Right atrium auricular region (tissue), 2 donors: ENCODE measurements at regions not wholly inside any gene's neighbourhood (a gene's known extent, or its start where the extent isn't known, plus 50 kb on each side); places are given as distances from the start of the nearest gene placed in this dataset.

ENCODE experiments used
- DNase-seq: peaks from one replicate; pipeline ENCODE4 v3.0.0-alpha.2; 2019; ENCODE audit warnings: low spot score
- H3K27ac ChIP-seq, 2 donors: fragments of 200-600 bp; sonication (generic); 1 replicate in 1 of 2; 2 replicates in 1 of 2; pipeline ENCODE4 v1.5.1; 2016 to 2019
- H3K27me3 ChIP-seq, 2 donors: fragments of 200-600 bp; sonication (generic); one replicate each; pipeline versions ENCODE4 v1.5.1 to v1.6.0; 2017 to 2019
- H3K36me3 ChIP-seq: fragments of 200-600 bp; sonication (generic); one replicate; pipeline ENCODE4 v1.5.1; 2016
- H3K4me1 ChIP-seq, 2 donors: fragments of 200-600 bp; sonication (generic); one replicate each; pipeline versions ENCODE4 v1.5.1 to v1.6.0; 2017 to 2019
- H3K4me3 ChIP-seq, 2 donors: fragments of 200-600 bp; sonication (generic); 1 replicate in 1 of 2; 2 replicates in 1 of 2; pipeline ENCODE4 v1.5.1; 2017 to 2019; ENCODE audit warnings: mild to moderate bottlenecking in 1 of 2, moderate library complexity in 1 of 2
- H3K9me3 ChIP-seq, 2 donors: fragments of 200-600 bp; sonication (generic); one replicate each; pipeline ENCODE4 v1.5.1; 2019
- CTCF ChIP-seq, 2 donors: fragments of 200-600 bp; sonication (generic); IDR thresholded peaks; one replicate each; pipeline ENCODE4 v1.5.1; 2019; ENCODE audit warnings: antibody characterized with exemption in 2 of 2

- DNase-seq: no peak
- TF ChIP-seq CTCF (IDR thresholded peaks at IDR 0.05): no peak
- no peaks in the 10 kb centered on the region for H3K4me1 ChIP-seq
Observed at GRCh38 chr4:33536898-33537297, 2707.4 kb downstream of the ARAP2 start.

GRCh38 chr4:33537527-33537926 is 2706.8 kb downstream of the ARAP2 start:
- Histone ChIP-seq H3K4me3 (no peak overlapping the region), H3K4me1 (no peaks in the 10 kb centered on the region), H3K36me3 (no peaks in the 10 kb centered on the region), H3K27ac (no peak overlapping the region), H3K27me3 (no peaks in the 10 kb centered on the region), H3K9me3 (no peaks in the 10 kb centered on the region)
- no peak for TF ChIP-seq CTCF (IDR thresholded peaks at IDR 0.05)
- DNase-seq: no peak

More at GRCh38 chr4:33536898-33537297, 2707.4 kb downstream of the ARAP2 start:
- H3K4me3 ChIP-seq: no peak overlapping the region
- no peak overlapping the region for H3K27ac ChIP-seq
- H3K36me3 ChIP-seq: no peaks in the 10 kb centered on the region
- no peaks in the 10 kb centered on the region for H3K9me3 ChIP-seq
- H3K27me3 ChIP-seq: no peaks in the 10 kb centered on the region

GRCh38 chr4:33543941-33544450 is 2700.3 kb downstream of the ARAP2 start:
- Histone ChIP-seq H3K27ac (no peak overlapping the region), H3K27me3 (no peaks in the 10 kb centered on the region), H3K36me3 (no peaks in the 10 kb centered on the region), H3K9me3 (peaks cover 0 to 21% of the 10 kb centered on the region in 2 donors), H3K4me1 (no peaks in the 10 kb centered on the region), H3K4me3 (no peak overlapping the region)
- no peak for TF ChIP-seq CTCF (IDR thresholded peaks at IDR 0.05)
- no peak for DNase-seq

- Histone ChIP-seq H3K27ac (no peak overlapping the region), H3K4me3 (no peak overlapping the region), H3K4me1 (no peaks in the 10 kb centered on the region), H3K9me3 (peaks cover 0 to 3% of the 10 kb centered on the region in 2 donors), H3K27me3 (no peaks in the 10 kb centered on the region), H3K36me3 (no peaks in the 10 kb centered on the region)
- DNase-seq: no peak
- TF ChIP-seq CTCF (IDR thresholded peaks at IDR 0.05): no peak
Observed at GRCh38 chr4:33551244-33551643, 2693.1 kb downstream of the ARAP2 start.

GRCh38 chr4:33561259-33561658 is 2683.1 kb downstream of the ARAP2 start:
- DNase-seq: no peak
- Histone ChIP-seq H3K27me3 (no peaks in the 10 kb centered on the region), H3K4me1 (no peaks in the 10 kb centered on the region), H3K4me3 (no peak overlapping the region), H3K27ac (no peak overlapping the region), H3K36me3 (no peaks in the 10 kb centered on the region), H3K9me3 (no peaks in the 10 kb centered on the region)
- no peak for TF ChIP-seq CTCF (IDR thresholded peaks at IDR 0.05)

GRCh38 chr4:33566649-33567048 is 2677.7 kb downstream of the ARAP2 start:
- H3K9me3 ChIP-seq: no peaks in the 10 kb centered on the region
- no peaks in the 10 kb centered on the region for H3K27me3 ChIP-seq
- no peak for DNase-seq
- no peaks in the 10 kb centered on the region for H3K36me3 ChIP-seq
- no peaks in the 10 kb centered on the region for H3K4me1 ChIP-seq
- no peak for TF ChIP-seq CTCF (IDR thresholded peaks at IDR 0.05)
- no peak overlapping the region for H3K4me3 ChIP-seq
- no peak overlapping the region for H3K27ac ChIP-seq
